H1 (cell line): ENCODE measurements at regions not wholly inside any gene's neighbourhood (a gene's known extent, or its start where the extent isn't known, plus 50 kb on each side); places are given as distances from the start of the nearest gene placed in this dataset.
A peak's percentile ranks its signal among the peaks of the same experiment; 100 is the strongest.

ENCODE experiments used
- CTCF ChIA-PET: fragments of 300-600 bp; sonication (Branson Sonifier 250); formaldehyde crosslinking; loops from one replicate; lab custom pipeline; 2021; ENCODE audit not compliant: partially characterized antibody; lab: Charles Lee
- POLR2A ChIA-PET: fragments of 300-600 bp; sonication (Branson Sonifier 250); formaldehyde crosslinking; loops from one replicate; lab custom pipeline; 2021; ENCODE audit warnings: inconsistent platforms; ENCODE audit not compliant: partially characterized antibody; lab: Charles Lee
- DNase-seq, 2 experiments: peaks; one replicate each; pipeline versions ENCODE4 v3.0.0 to v3.0.0-alpha.2; 2010 to 2022; ENCODE audit warnings: low spot score in 2 of 2, low read depth in 1 of 2, mixed read lengths in 1 of 2
- FAIRE-seq: peaks from 2 replicates; lab custom pipeline; 2011; peaks lifted over from hg19 to GRCh38; lab: Jason Lieb, UNC
- H2AFZ ChIP-seq: 2 replicates; pipeline ENCODE4 v1.8.1; 2012; ENCODE audit warnings: low read length, inconsistent platforms
- H2AK5ac ChIP-seq: 2 replicates; pipeline ENCODE4 v1.6.1; 2013; ENCODE audit warnings: low read depth, low read length
- H2BK120ac ChIP-seq: replicated peaks from 2 replicates; pipeline ENCODE3; 2013; ENCODE audit warnings: low read depth, low read length, inconsistent platforms
- H2BK12ac ChIP-seq: 2 replicates; pipeline ENCODE4 v1.6.1; 2013; ENCODE audit warnings: low read depth, low read length
- H2BK15ac ChIP-seq: 2 replicates; pipeline ENCODE4 v1.6.1; 2013; ENCODE audit warnings: low read length
- H2BK20ac ChIP-seq: 2 replicates; pipeline ENCODE4 v1.6.1; 2013; ENCODE audit warnings: low read length
- H2BK5ac ChIP-seq: 2 replicates; pipeline ENCODE4 v1.6.1; 2013; ENCODE audit warnings: low read depth, low read length
- H3K14ac ChIP-seq: 2 replicates; pipeline ENCODE4 v1.6.1; 2013; ENCODE audit warnings: inconsistent platforms; ENCODE audit not compliant: insufficient read length
- H3K18ac ChIP-seq: 2 replicates; pipeline ENCODE4 v1.6.1; 2013; ENCODE audit warnings: low read length; ENCODE audit errors: extremely low read depth
- H3K23ac ChIP-seq: 2 replicates; pipeline ENCODE4 v1.6.1; 2013; ENCODE audit warnings: inconsistent platforms; ENCODE audit not compliant: insufficient read length
- H3K23me2 ChIP-seq: 2 replicates; pipeline ENCODE4 v1.6.1; 2013; ENCODE audit warnings: low read depth, low read length
- H3K27ac ChIP-seq: 2 replicates; pipeline ENCODE4 v1.6.1; 2011; ENCODE audit warnings: low read depth, low read length, inconsistent platforms
- H3K27me3 ChIP-seq, 4 experiments: replicated peaks in 1 of 4; 1 replicate in 1 of 4; 2 replicates in 3 of 4; pipeline versions ENCODE4 v1.6.1 to v1.8.1; 2011 to 2013; ENCODE audit warnings: low read length in 3 of 4, mild to moderate bottlenecking in 3 of 4, inconsistent platforms in 2 of 4, mixed read lengths in 2 of 4, moderate library complexity in 1 of 4; ENCODE audit not compliant: control insufficient read depth in 3 of 4, insufficient read depth in 3 of 4; ENCODE audit errors: extremely low read depth in 1 of 4
- H3K36me3 ChIP-seq, 4 experiments: 2 replicates each; pipeline versions ENCODE4 v1.6.1 to v1.8.1; 2011 to 2013; ENCODE audit warnings: mild to moderate bottlenecking in 4 of 4, low read length in 3 of 4, moderate library complexity in 2 of 4, control low read depth in 1 of 4, inconsistent platforms in 1 of 4; ENCODE audit not compliant: insufficient read depth in 4 of 4, control insufficient read depth in 2 of 4
- H3K4ac ChIP-seq: replicated peaks from 2 replicates; pipeline ENCODE3; 2013; ENCODE audit warnings: low read length, low read depth, mixed read lengths, inconsistent platforms; ENCODE audit not compliant: insufficient read length
- H3K4me1 ChIP-seq, 4 experiments: replicated peaks in 1 of 4; 1 replicate in 1 of 4; 2 replicates in 3 of 4; pipeline versions ENCODE4 v1.6.1 to v1.8.1; 2011 to 2013; ENCODE audit warnings: low read length in 3 of 4, inconsistent platforms in 2 of 4, mixed read lengths in 1 of 4; ENCODE audit not compliant: insufficient read depth in 4 of 4, control insufficient read depth in 3 of 4
- H3K4me2 ChIP-seq, 2 experiments: 2 replicates each; pipeline versions ENCODE4 v1.6.1 to v1.8.1; 2011 to 2013; ENCODE audit warnings: low read depth in 2 of 2, low read length in 2 of 2, control low read depth in 1 of 2, inconsistent platforms in 1 of 2, mild to moderate bottlenecking in 1 of 2; ENCODE audit not compliant: insufficient read depth in 1 of 2
- H3K4me3 ChIP-seq, 4 experiments: fragments of 200-600, 300-600 bp in 1 of 4; sonication (generic), shearing (Covaris generic), sonication (Bioruptor Twin) in 1 of 4; 2 replicates each; pipeline versions ENCODE4 v1.5.1 to v1.8.1; 2011 to 2016; ENCODE audit warnings: low read length in 4 of 4, low read depth in 3 of 4, control low read depth in 2 of 4, inconsistent platforms in 2 of 4, mild to moderate bottlenecking in 2 of 4, mixed read lengths in 1 of 4, moderate library complexity in 1 of 4; ENCODE audit not compliant: insufficient read depth in 2 of 4; ENCODE audit errors: extremely low read depth in 1 of 4
- H3K56ac ChIP-seq: replicated peaks from 2 replicates; pipeline ENCODE3; 2013; ENCODE audit warnings: low read depth, mild to moderate bottlenecking, mixed read lengths, low read length, inconsistent platforms; ENCODE audit not compliant: insufficient read length
- H3K79me1 ChIP-seq: 2 replicates; pipeline ENCODE4 v1.6.1; 2013; ENCODE audit warnings: low read depth, low read length, control low read depth
- H3K79me2 ChIP-seq, 2 experiments: 2 replicates each; pipeline versions ENCODE4 v1.6.1 to v1.8.1; 2012 to 2013; ENCODE audit warnings: low read length in 2 of 2, mild to moderate bottlenecking in 2 of 2, inconsistent platforms in 1 of 2; ENCODE audit not compliant: insufficient read depth in 2 of 2, control insufficient read depth in 1 of 2
- H3K9ac ChIP-seq, 4 experiments: replicated peaks in 1 of 4; 1 replicate in 1 of 4; 2 replicates in 3 of 4; pipeline versions ENCODE4 v1.6.1 to v1.8.1; 2011 to 2013; ENCODE audit warnings: low read depth in 3 of 4, low read length in 3 of 4, control low read depth in 2 of 4, mild to moderate bottlenecking in 2 of 4, moderate library complexity in 2 of 4, inconsistent platforms in 1 of 4; ENCODE audit errors: extremely low read depth in 1 of 4
- H3K9me3 ChIP-seq, 2 experiments: 2 replicates each; pipeline versions ENCODE4 v1.6.1 to v1.8.1; 2012 to 2013; ENCODE audit warnings: mild to moderate bottlenecking in 2 of 2, moderate library complexity in 2 of 2, control low read depth in 1 of 2, inconsistent platforms in 1 of 2, low read depth in 1 of 2, low read length in 1 of 2, mixed read lengths in 1 of 2; ENCODE audit not compliant: insufficient read depth in 2 of 2
- H4K20me1 ChIP-seq, 2 experiments: replicated peaks in 1 of 2; 2 replicates each; pipeline versions ENCODE3 to v1.8.1; 2011 to 2013; ENCODE audit warnings: inconsistent platforms in 2 of 2, low read length in 2 of 2, mild to moderate bottlenecking in 1 of 2; ENCODE audit not compliant: insufficient read depth in 2 of 2, control insufficient read depth in 1 of 2
- H4K5ac ChIP-seq: 2 replicates; pipeline ENCODE4 v1.6.1; 2013; ENCODE audit warnings: low read length, low read depth, mixed read lengths, inconsistent platforms; ENCODE audit not compliant: insufficient read length
- H4K8ac ChIP-seq: 2 replicates; pipeline ENCODE4 v1.8.0; 2013; ENCODE audit warnings: mild to moderate bottlenecking, moderate library complexity, low read length, inconsistent platforms; ENCODE audit not compliant: insufficient read depth; ENCODE audit errors: extremely low read depth
- H4K91ac ChIP-seq: replicated peaks from 2 replicates; pipeline ENCODE3; 2013; ENCODE audit warnings: low read length, mixed read lengths, inconsistent platforms; ENCODE audit not compliant: insufficient read length
- CBX5 ChIP-seq: fragments of 300-800, 300-1000 bp; sonication (generic); IDR thresholded peaks from 2 replicates; pipeline ENCODE4 v1.7.1; 2016; ENCODE audit warnings: antibody characterized with exemption, low read length, low read depth
- E2F6 ChIP-seq: IDR thresholded peaks from 2 replicates; pipeline ENCODE4 v1.6.1; 2012; ENCODE audit warnings: inconsistent platforms
- EZH2 ChIP-seq: fragments of 200-600 bp; sonication (generic); IDR thresholded peaks from 2 replicates; pipeline ENCODE4 v1.7.1; 2012; ENCODE audit warnings: low read depth, mild to moderate bottlenecking, moderate library complexity, low read length, inconsistent platforms; ENCODE audit not compliant: severe bottlenecking
- GABPA ChIP-seq: IDR thresholded peaks from 2 replicates; pipeline ENCODE4 v1.6.1; 2011; ENCODE audit warnings: mild to moderate bottlenecking, low read length, moderate library complexity, borderline replicate concordance; ENCODE audit not compliant: insufficient read depth
- KDM1A ChIP-seq: fragments of 200-600, 300-600 bp; sonication (generic); IDR thresholded peaks from 2 replicates; pipeline ENCODE4 v1.7.1; 2016; ENCODE audit warnings: mild to moderate bottlenecking, low read length, borderline replicate concordance
- RXRA ChIP-seq: IDR thresholded peaks from 2 replicates; pipeline ENCODE4 v1.6.1; 2011; ENCODE audit warnings: low read depth, mild to moderate bottlenecking, low read length, moderate library complexity; ENCODE audit not compliant: insufficient read depth
- SP1 ChIP-seq: IDR thresholded peaks from 2 replicates; pipeline ENCODE4 v1.6.1; 2011; ENCODE audit warnings: low read depth, low read length
- WGBS, 2 experiments: shearing (Covaris generic) in 1 of 2; methylation state at CpG; one replicate each; pipeline versions ENCODE4 v1.1.6 to v1.1.7; 2013 to 2015; ENCODE audit warnings: low lambda C conversion rate in 2 of 2, mixed read lengths in 2 of 2, inconsistent platforms in 1 of 2, low coverage in 1 of 2, missing lambda C conversion rate in 1 of 2; ENCODE audit not compliant: insufficient replicate concordance in 2 of 2, insufficient coverage in 1 of 2, insufficient read length in 1 of 2; ENCODE audit errors: extremely low coverage in 1 of 2, missing lambda C conversion rate in 1 of 2; 5-methylcytosine and 5-hydroxymethylcytosine counted together

GRCh38 chr2:183536290-183536689 lies 412.0 kb downstream of the NUP35 start:
- no peak overlapping the region for H3K23ac ChIP-seq
- ChIA-PET POLR2A (no interaction called here), CTCF (interaction anchor here (1.1 to 2.0 kb wide), 5 partner anchors 9 to 255 kb away, joined by 3 to 9 read pairs (median 4); no protein-coding TSS in a partner anchor)
- no peak overlapping the region for H2BK15ac ChIP-seq
- no peak for TF ChIP-seq CBX5
- no peak for TF ChIP-seq SP1
- no peak for TF ChIP-seq GABPA
- no peak for TF ChIP-seq RXRA
- TF ChIP-seq KDM1A = no peak
- TF ChIP-seq E2F6 = no peak
- TF ChIP-seq EZH2 = no peak
- no peaks in the 10 kb centered on the region for H3K36me3 ChIP-seq
- 71% methylated on average over 3 of the region's 3 CpGs; no CpG with 5 or more reads in 1 of the 2 experiments for WGBS, 2 experiments
- no peak overlapping the region for H2BK12ac ChIP-seq
- no peak overlapping the region for H2AFZ ChIP-seq
- H3K4me1 ChIP-seq = peaks cover 0 to 15% (median 4%) of the 10 kb centered on the region in 4 experiments; a peak in 5 of 7 replicates
- no peaks in the 10 kb centered on the region; a peak in 1 of 4 replicates for H3K9me3 ChIP-seq
- H2BK5ac ChIP-seq = no peak overlapping the region
- no peak overlapping the region for H2AK5ac ChIP-seq
- H4K91ac ChIP-seq = no peak overlapping the region
- DNase-seq (no peak), FAIRE-seq (no peak)
- no peak overlapping the region for H3K27ac ChIP-seq
- no peaks in the 10 kb centered on the region for H4K20me1 ChIP-seq
- H3K79me1 ChIP-seq = no peaks in the 10 kb centered on the region
- no peak overlapping the region for H3K14ac ChIP-seq
- no peaks in the 10 kb centered on the region for H3K27me3 ChIP-seq
- no peak overlapping the region for H3K18ac ChIP-seq
- no peak overlapping the region for H3K4me3 ChIP-seq
- H3K9ac ChIP-seq = no peak overlapping the region
- no peaks in the 10 kb centered on the region for H3K79me2 ChIP-seq
- H2BK20ac ChIP-seq = 0 out of 2 replicates have a peak overlapping the region, but pooled peaks have one; percentile 13
- no peaks in the 10 kb centered on the region for H3K23me2 ChIP-seq
- no peak overlapping the region for H2BK120ac ChIP-seq
- H3K56ac ChIP-seq = no peak overlapping the region
- H3K4ac ChIP-seq = no peak overlapping the region
- no peak overlapping the region for H4K8ac ChIP-seq
- H3K4me2 ChIP-seq = no peak overlapping the region
- H4K5ac ChIP-seq = no peak overlapping the region
